GM19328 (cell line): ENCODE measurements at regions not wholly inside any gene's neighbourhood (a gene's known extent, or its start where the extent isn't known, plus 50 kb on each side); places are given as distances from the start of the nearest gene placed in this dataset.

Experiments
- ATAC-seq: cut with Tn5 transposase; IDR thresholded peaks from one replicate; pipeline ENCODE4 v1.9.1; 2021; ENCODE audit warnings: mild to moderate bottlenecking, moderate library complexity; ENCODE audit not compliant: unreplicated experiment

DNA sequence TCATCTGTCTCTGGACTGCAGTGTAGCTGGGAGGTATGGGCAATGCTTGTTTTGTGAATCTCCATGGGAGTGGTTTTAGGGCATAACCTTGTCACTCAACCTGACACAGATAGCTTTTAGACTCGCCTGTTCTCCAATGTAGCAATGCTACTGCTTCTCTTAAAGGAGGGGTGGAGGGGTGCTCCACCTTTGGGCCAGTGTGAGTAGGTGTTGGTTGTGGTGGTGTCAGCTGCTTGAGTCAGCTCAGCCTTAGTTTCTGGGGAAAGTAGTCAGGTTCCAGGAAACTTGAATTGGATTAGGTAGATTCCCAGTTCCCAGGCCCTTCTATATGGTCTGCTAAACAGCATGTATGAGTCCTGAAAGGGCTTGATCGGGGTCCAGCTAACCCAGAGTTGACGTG lies 91.1 kb upstream of the PLPPR1 start:
- ATAC-seq = no peak

DNA sequence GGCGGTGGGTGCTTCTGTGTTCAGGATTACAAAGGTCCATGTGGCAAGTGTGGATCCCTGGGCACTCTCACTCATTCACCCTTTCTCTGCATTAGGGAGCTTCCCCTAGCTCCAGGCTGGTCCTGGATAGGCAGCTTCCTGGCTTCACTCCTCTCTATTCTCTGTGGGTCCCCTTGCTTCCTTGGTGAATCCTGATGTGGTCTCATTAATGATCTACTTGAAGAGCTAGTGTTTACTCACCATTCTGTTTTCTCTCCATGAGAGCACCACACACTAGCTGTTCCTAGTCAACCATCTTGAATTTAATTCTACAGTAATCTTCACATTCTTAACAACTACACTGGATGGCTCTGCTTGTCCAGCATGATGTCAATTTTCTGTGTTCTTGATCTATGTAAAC lies 90.0 kb upstream of the PLPPR1 start:
- ATAC-seq = no peak

DNA sequence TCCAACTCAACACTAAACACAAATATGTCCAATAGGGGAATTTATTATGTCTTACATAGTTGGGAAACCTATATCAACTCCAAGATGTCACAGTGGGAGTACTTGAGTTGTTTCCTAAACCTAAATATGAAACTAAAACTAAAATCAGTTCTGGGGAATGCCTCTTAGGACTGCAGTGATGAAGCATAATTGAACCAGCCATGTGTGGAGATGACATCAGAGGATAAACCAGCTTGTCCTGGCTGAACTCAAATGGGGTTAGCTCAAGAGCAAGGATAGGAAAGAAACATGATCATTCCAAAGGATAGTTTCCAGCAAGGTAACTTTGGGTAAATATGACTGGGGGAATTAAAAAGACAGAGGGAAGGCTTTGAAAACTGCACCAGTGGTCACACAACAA lies 88.9 kb upstream of the PLPPR1 start:
- ATAC-seq = no peak

DNA sequence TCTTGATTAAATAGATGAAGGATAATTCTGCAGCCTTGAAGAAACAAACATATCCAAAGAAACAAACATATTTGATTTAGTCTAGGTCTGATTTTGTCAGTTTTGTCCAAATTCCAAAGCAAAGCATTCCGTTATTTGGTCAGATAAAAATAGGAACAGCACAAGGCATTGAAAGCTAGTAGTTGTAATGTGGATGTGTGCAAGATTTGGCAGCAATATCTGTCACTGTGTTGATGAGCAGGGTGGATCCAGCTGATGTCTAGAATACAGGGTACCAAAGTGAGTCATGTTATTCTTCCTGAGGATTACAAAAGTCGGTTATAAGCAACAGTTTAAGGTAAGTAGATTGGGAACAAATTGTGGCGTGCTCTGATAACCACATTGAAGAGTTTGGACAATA lies 69.3 kb upstream of the PLPPR1 start:
- ATAC-seq = no peak
